Lung (tissue), 11 donors: ENCODE measurements at regions not wholly inside any gene's neighbourhood (a gene's known extent, or its start where the extent isn't known, plus 50 kb on each side); places are given as distances from the start of the nearest gene placed in this dataset.

Source experiments
- ATAC-seq: fragments of 200-7000 bp; cut with Tn5 transposase; one replicate; pipeline ENCODE4 v1.9.1; 2020; ENCODE audit warnings: moderate number of reproducible peaks; ENCODE audit not compliant: insufficient read depth, low FRiP score
- DNase-seq, 3 donors: peaks; one replicate each; pipeline ENCODE4 v3.0.0-alpha.2; 2013 to 2017
- H3K27ac ChIP-seq, 2 donors: one replicate each; pipeline ENCODE4 v1.5.1; 2013; ENCODE audit warnings: mild to moderate bottlenecking in 2 of 2, moderate library complexity in 2 of 2, control low read depth in 1 of 2, inconsistent platforms in 1 of 2, low read depth in 1 of 2, low read length in 1 of 2
- H3K27me3 ChIP-seq, 3 donors: one replicate each; pipeline ENCODE4 v1.5.1; 2013; ENCODE audit warnings: low read length in 2 of 3; ENCODE audit not compliant: control insufficient read depth in 3 of 3, insufficient read depth in 3 of 3
- H3K36me3 ChIP-seq, 4 donors: one replicate each; pipeline ENCODE4 v1.5.1; 2013; ENCODE audit warnings: low read length in 4 of 4, mild to moderate bottlenecking in 1 of 4, moderate library complexity in 1 of 4; ENCODE audit not compliant: control insufficient read depth in 4 of 4, insufficient read depth in 4 of 4
- H3K4me1 ChIP-seq, 5 donors: one replicate each; pipeline ENCODE4 v1.5.1; 2013; ENCODE audit warnings: low read length in 5 of 5, mild to moderate bottlenecking in 2 of 5, moderate library complexity in 1 of 5; ENCODE audit not compliant: control insufficient read depth in 5 of 5, insufficient read depth in 5 of 5
- H3K4me3 ChIP-seq: one replicate; pipeline ENCODE4 v1.5.1; 2013; ENCODE audit warnings: mild to moderate bottlenecking, control low read depth, moderate library complexity
- H3K9ac ChIP-seq, 2 donors: one replicate each; pipeline ENCODE4 v1.5.1; 2013; ENCODE audit warnings: low read length in 2 of 2, control low read depth in 1 of 2; ENCODE audit not compliant: insufficient read depth in 1 of 2
- H3K9me3 ChIP-seq, 4 donors: one replicate each; pipeline ENCODE4 v1.5.1; 2013; ENCODE audit warnings: low read length in 3 of 4, mild to moderate bottlenecking in 1 of 4, moderate library complexity in 1 of 4; ENCODE audit not compliant: control insufficient read depth in 4 of 4, insufficient read depth in 3 of 4
- WGBS, 2 donors: extraction: QIAGEN DNeasy Blood & Tissue Kit; methylation state at CpG; one replicate each; pipeline ENCODE4 v1.1.7; 2013; 5-methylcytosine and 5-hydroxymethylcytosine counted together
- TF ChIP-seq, protein P1 (sequence below): IDR thresholded peaks from 2 replicates; pipeline ENCODE4 v1.5.1; 2012; ENCODE audit warnings: mild to moderate bottlenecking; ENCODE audit errors: control extremely low read depth, extremely low read depth
- donor health status: control.
- donor health status: control.
- donor health status: Bipolar disorder and iron deficiency.
- donor health status: healthy.
- donor health status: DM: yes; HTN: yes; CAD: no.

GRCh38 chr1:38300616-38301015 is 254.0 kb upstream of the POU3F1 start:
- no peak overlapping the region for H3K9ac ChIP-seq
- TF ChIP-seq, protein P1, sequence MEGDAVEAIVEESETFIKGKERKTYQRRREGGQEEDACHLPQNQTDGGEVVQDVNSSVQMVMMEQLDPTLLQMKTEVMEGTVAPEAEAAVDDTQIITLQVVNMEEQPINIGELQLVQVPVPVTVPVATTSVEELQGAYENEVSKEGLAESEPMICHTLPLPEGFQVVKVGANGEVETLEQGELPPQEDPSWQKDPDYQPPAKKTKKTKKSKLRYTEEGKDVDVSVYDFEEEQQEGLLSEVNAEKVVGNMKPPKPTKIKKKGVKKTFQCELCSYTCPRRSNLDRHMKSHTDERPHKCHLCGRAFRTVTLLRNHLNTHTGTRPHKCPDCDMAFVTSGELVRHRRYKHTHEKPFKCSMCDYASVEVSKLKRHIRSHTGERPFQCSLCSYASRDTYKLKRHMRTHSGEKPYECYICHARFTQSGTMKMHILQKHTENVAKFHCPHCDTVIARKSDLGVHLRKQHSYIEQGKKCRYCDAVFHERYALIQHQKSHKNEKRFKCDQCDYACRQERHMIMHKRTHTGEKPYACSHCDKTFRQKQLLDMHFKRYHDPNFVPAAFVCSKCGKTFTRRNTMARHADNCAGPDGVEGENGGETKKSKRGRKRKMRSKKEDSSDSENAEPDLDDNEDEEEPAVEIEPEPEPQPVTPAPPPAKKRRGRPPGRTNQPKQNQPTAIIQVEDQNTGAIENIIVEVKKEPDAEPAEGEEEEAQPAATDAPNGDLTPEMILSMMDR = no peak
- DNase-seq = no peak
- no peak for ATAC-seq
- peaks cover 0 to 17% (median 0%) of the 10 kb centered on the region in 3 donors for H3K27me3 ChIP-seq
- peaks cover 0 to 5% (median 0%) of the 10 kb centered on the region in 4 donors for H3K9me3 ChIP-seq
- no peak overlapping the region for H3K27ac ChIP-seq
- H3K36me3 ChIP-seq = no peaks in the 10 kb centered on the region
- H3K4me3 ChIP-seq = no peak overlapping the region
- WGBS, 2 donors = 78 to 80% methylated on average over 3 of the region's 3 CpGs
- peaks cover 0 to 35% (median 0%) of the 10 kb centered on the region in 5 donors for H3K4me1 ChIP-seq

DNA sequence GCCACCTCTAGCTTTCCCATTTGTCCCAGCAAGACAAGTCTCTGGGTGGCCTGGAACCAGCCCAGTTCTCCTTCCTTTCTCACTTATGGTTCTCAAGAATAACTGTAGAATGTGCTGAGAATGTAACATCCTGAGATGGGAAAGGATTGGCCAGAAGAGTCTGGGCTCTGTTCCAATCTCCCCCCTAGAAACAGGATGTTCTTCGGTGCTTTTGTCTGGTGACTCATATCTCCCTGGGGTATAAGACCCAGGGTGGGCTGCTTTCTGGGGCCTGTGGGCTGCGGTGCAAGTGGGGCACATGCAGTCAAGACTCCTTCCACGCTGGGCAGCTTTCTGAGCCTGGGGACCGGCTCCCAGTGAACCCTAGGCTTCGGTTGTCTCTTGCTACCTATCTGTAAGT is 251.2 kb upstream of the POU3F1 start:
- peak; percentile 50 to 90 (median 74) for DNase-seq
- TF ChIP-seq, protein P1 = no peak
- WGBS, 2 donors = 64 to 70% methylated on average over 5 of the region's 5 CpGs
- H3K9ac ChIP-seq = no peak overlapping the region
- no peak for ATAC-seq
- H3K9me3 ChIP-seq = peaks cover 0 to 5% (median 0%) of the 10 kb centered on the region in 4 donors
- peaks cover 0 to 35% (median 0%) of the 10 kb centered on the region in 5 donors for H3K4me1 ChIP-seq
- H3K27ac ChIP-seq = no peak overlapping the region
- H3K4me3 ChIP-seq = no peak overlapping the region
- H3K36me3 ChIP-seq = no peaks in the 10 kb centered on the region
- peaks cover 0 to 9% (median 0%) of the 10 kb centered on the region in 3 donors for H3K27me3 ChIP-seq

GRCh38 chr1:38297246-38297645 is 250.7 kb upstream of the POU3F1 start:
- DNase-seq = no peak
- Histone ChIP-seq H3K4me3 (no peak overlapping the region), H3K9me3 (peaks cover 0 to 5% (median 0%) of the 10 kb centered on the region in 4 donors), H3K27me3 (peaks cover 0 to 13% (median 0%) of the 10 kb centered on the region in 3 donors), H3K9ac (no peak overlapping the region), H3K4me1 (peaks cover 0 to 38% (median 0%) of the 10 kb centered on the region in 5 donors), H3K27ac (no peak overlapping the region), H3K36me3 (no peaks in the 10 kb centered on the region)
- WGBS, 2 donors = 91 to 96% methylated on average over 5 of the region's 5 CpGs
- TF ChIP-seq, protein P1 = no peak
- no peak for ATAC-seq

DNA sequence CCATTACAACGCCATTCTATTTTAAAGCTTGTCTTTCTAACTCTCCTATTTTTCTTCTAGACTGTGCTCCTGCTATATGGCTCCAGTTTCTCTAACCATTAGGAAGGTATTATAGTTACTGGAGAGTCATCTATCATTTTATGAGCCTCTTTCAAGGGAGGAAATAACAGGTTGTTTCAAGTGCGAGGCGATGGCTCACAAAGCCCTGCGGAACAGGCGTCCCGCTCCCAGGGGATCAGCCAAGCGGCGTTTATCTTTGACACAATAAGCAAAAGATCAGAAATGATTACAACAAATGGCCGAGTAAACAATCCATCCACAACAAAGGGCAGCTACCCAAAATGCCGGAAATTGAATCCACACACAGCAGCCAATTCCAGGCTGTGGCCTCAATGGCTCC is 249.5 kb upstream of the POU3F1 start:
- DNase-seq (peak in 2 of 3 donors; percentile 17 to 57), ATAC-seq (no peak)
- Histone ChIP-seq H3K27me3 (peaks cover 0 to 19% (median 0%) of the 10 kb centered on the region in 3 donors), H3K4me1 (peaks cover 0 to 50% (median 4%) of the 10 kb centered on the region in 5 donors), H3K27ac (no peak overlapping the region), H3K9me3 (peaks cover 0 to 5% (median 0%) of the 10 kb centered on the region in 4 donors), H3K36me3 (no peaks in the 10 kb centered on the region), H3K4me3 (no peak overlapping the region), H3K9ac (no peak overlapping the region)
- TF ChIP-seq, protein P1 = no peak
- WGBS, 2 donors = 58% methylated on average over 10 of the region's 10 CpGs
